ENCODE measurements at regions not wholly inside any gene's neighbourhood (a gene's known extent, or its start where the extent isn't known, plus 50 kb on each side); places are given as distances from the start of the nearest gene placed in this dataset.

GRCh38 chr16:8178271-8178670 is 412.0 kb downstream of the TMEM114 start:
- H3K27ac ChIP-seq (ENCODE audit: low read depth, low read length): no peak overlapping the region
- TF ChIP-seq CTCF (conservative IDR thresholded peaks at IDR 0.05): no peak
- Mint-ChIP-seq H3K4me3 (no peak overlapping the region), H3K27me3 (ENCODE audit: insufficient read depth) (peaks cover 3% of the 10 kb centered on the region), H3K27ac (no peak overlapping the region), H3K9me3 (no peaks in the 10 kb centered on the region), H3K4me1 (peaks cover 24% of the 10 kb centered on the region), H3K36me3 (ENCODE audit: low read depth) (no peaks in the 10 kb centered on the region)
- DNase-seq: no peak
- H3K9me3 ChIP-seq (ENCODE audit: control insufficient read depth, low read length): no peaks in the 10 kb centered on the region
- no peak overlapping the region for H3K9ac ChIP-seq (ENCODE audit: extremely low read depth, low read length, poor library complexity, severe bottlenecking)
- H3K4me1 ChIP-seq (ENCODE audit: control insufficient read depth, insufficient read depth, low read length): peaks cover 14% of the 10 kb centered on the region
- H3K36me3 ChIP-seq (ENCODE audit: control insufficient read depth, insufficient read depth, low read length): no peaks in the 10 kb centered on the region
- H3K4me3 ChIP-seq (ENCODE audit: low read length): no peak overlapping the region
- H3K27me3 ChIP-seq (ENCODE audit: control insufficient read depth, insufficient read depth, low read length, poor library complexity, severe bottlenecking): no peaks in the 10 kb centered on the region
- WGBS, 2 experiments (ENCODE audit: insufficient coverage in 1 of 2, insufficient read length in 1 of 2): 92 to 96% methylated on average over 7 to 8 of the region's 8 CpGs

- peaks cover 3% of the 10 kb centered on the region for H3K27me3 Mint-ChIP-seq (ENCODE audit: insufficient read depth)
- TF ChIP-seq CTCF (conservative IDR thresholded peaks at IDR 0.05): no peak
- Histone ChIP-seq H3K27me3 (ENCODE audit: control insufficient read depth, insufficient read depth, low read length, poor library complexity, severe bottlenecking) (no peaks in the 10 kb centered on the region), H3K27ac (ENCODE audit: low read depth, low read length) (no peak overlapping the region), H3K9me3 (ENCODE audit: control insufficient read depth, low read length) (no peaks in the 10 kb centered on the region), H3K36me3 (ENCODE audit: control insufficient read depth, insufficient read depth, low read length) (no peaks in the 10 kb centered on the region), H3K4me1 (ENCODE audit: control insufficient read depth, insufficient read depth, low read length) (peaks cover 9% of the 10 kb centered on the region), H3K4me3 (ENCODE audit: low read length) (no peak overlapping the region), H3K9ac (ENCODE audit: extremely low read depth, low read length, poor library complexity, severe bottlenecking) (no peak overlapping the region)
- DNase-seq: no peak
- 89 to 100% methylated on average over 3 of the region's 3 CpGs for WGBS, 2 experiments (ENCODE audit: insufficient coverage in 1 of 2, insufficient read length in 1 of 2)
- H3K27ac Mint-ChIP-seq: no peak overlapping the region
- H3K4me1 Mint-ChIP-seq: peaks cover 15% of the 10 kb centered on the region
- H3K36me3 Mint-ChIP-seq (ENCODE audit: low read depth): no peaks in the 10 kb centered on the region
- no peaks in the 10 kb centered on the region for H3K9me3 Mint-ChIP-seq
- H3K4me3 Mint-ChIP-seq: no peak overlapping the region
These were observed 414.9 kb downstream of the TMEM114 start for GRCh38 chr16:8175411-8175810.

- Mint-ChIP-seq H3K9me3 (no peaks in the 10 kb centered on the region), H3K4me1 (peaks cover 2% of the 10 kb centered on the region), H3K4me3 (no peak overlapping the region), H3K27ac (no peak overlapping the region), H3K36me3 (ENCODE audit: low read depth) (no peaks in the 10 kb centered on the region), H3K27me3 (ENCODE audit: insufficient read depth) (peaks cover 3% of the 10 kb centered on the region)
- Histone ChIP-seq H3K27me3 (ENCODE audit: control insufficient read depth, insufficient read depth, low read length, poor library complexity, severe bottlenecking) (no peaks in the 10 kb centered on the region), H3K9me3 (ENCODE audit: control insufficient read depth, low read length) (no peaks in the 10 kb centered on the region), H3K4me1 (ENCODE audit: control insufficient read depth, insufficient read depth, low read length) (peaks cover 1% of the 10 kb centered on the region), H3K9ac (ENCODE audit: extremely low read depth, low read length, poor library complexity, severe bottlenecking) (no peak overlapping the region), H3K4me3 (ENCODE audit: low read length) (no peak overlapping the region), H3K36me3 (ENCODE audit: control insufficient read depth, insufficient read depth, low read length) (no peaks in the 10 kb centered on the region), H3K27ac (ENCODE audit: low read depth, low read length) (no peak overlapping the region)
- DNase-seq: peak; percentile 92
- WGBS, 2 experiments (ENCODE audit: insufficient coverage in 1 of 2, insufficient read length in 1 of 2): 32 to 34% methylated on average over 15 of the region's 16 CpGs
- TF ChIP-seq CTCF (conservative IDR thresholded peaks at IDR 0.05): peak; percentile 99
These were observed 417.1 kb downstream of the TMEM114 start for GRCh38 chr16:8173111-8173644.

All from endodermal cell (in vitro differentiated cells).